Neural cell (in vitro differentiated cells): ENCODE measurements at regions not wholly inside any gene's neighbourhood (a gene's known extent, or its start where the extent isn't known, plus 50 kb on each side); places are given as distances from the start of the nearest gene placed in this dataset.

Experiments used
- H2AFZ ChIP-seq: fragments of 200-600, 300-800 bp; sonication (generic), shearing (Covaris generic); 2 replicates; pipeline ENCODE4 v1.6.0; 2014; ENCODE audit warnings: low read depth, mild to moderate bottlenecking, antibody characterized with exemption, low read length, moderate library complexity
- H3F3A ChIP-seq: fragments of 200-600 bp; shearing (Covaris generic); 2 replicates; pipeline ENCODE4 v1.6.1; 2016; ENCODE audit warnings: mild to moderate bottlenecking, moderate library complexity, mixed read lengths, antibody characterized with exemption, low read length; ENCODE audit not compliant: insufficient read depth, poor library complexity, severe bottlenecking
- H3K27ac ChIP-seq: fragments of 200-600, 300-800 bp; sonication (generic), shearing (Covaris generic); 2 replicates; pipeline ENCODE4 v1.5.1; 2014; ENCODE audit warnings: mild to moderate bottlenecking, low read length, moderate library complexity
- H3K27me3 ChIP-seq: fragments of 300-800, 200-600 bp; sonication (generic), shearing (Covaris generic); 2 replicates; pipeline ENCODE4 v1.6.0; 2014; ENCODE audit warnings: mild to moderate bottlenecking, low read depth, low read length, moderate library complexity; ENCODE audit not compliant: insufficient read depth
- H3K36me3 ChIP-seq: fragments of 300-800, 200-600 bp; sonication (generic), shearing (Covaris generic); 2 replicates; pipeline ENCODE4 v1.5.1; 2014; ENCODE audit warnings: mild to moderate bottlenecking, antibody characterized with exemption, low read length, moderate library complexity; ENCODE audit not compliant: insufficient read depth
- H3K4me2 ChIP-seq: fragments of 300-800, 200-600 bp; sonication (generic), shearing (Covaris generic); 2 replicates; pipeline ENCODE4 v1.6.0; 2014; ENCODE audit warnings: mild to moderate bottlenecking, low read length
- H3K4me3 ChIP-seq: fragments of 300-800, 200-600 bp; sonication (generic), shearing (Covaris generic); 2 replicates; pipeline ENCODE4 v1.5.1; 2014; ENCODE audit warnings: mild to moderate bottlenecking, low read length, moderate library complexity
- H3K79me2 ChIP-seq: fragments of 200-600 bp; shearing (Covaris generic); replicated peaks from 2 replicates; pipeline ENCODE4 v1.6.0; 2014; ENCODE audit warnings: mild to moderate bottlenecking, low read length, moderate library complexity; ENCODE audit not compliant: insufficient read depth
- H3K9ac ChIP-seq: fragments of 300-800, 200-600 bp; sonication (generic), shearing (Covaris generic); 2 replicates; pipeline ENCODE4 v1.6.1; 2016; ENCODE audit warnings: mild to moderate bottlenecking, low read length, mixed read lengths
- H3K9me2 ChIP-seq: fragments of 200-600 bp; shearing (Covaris generic); 2 replicates; pipeline ENCODE4 v1.6.1; 2016; ENCODE audit warnings: mild to moderate bottlenecking, low read length, mixed read lengths; ENCODE audit not compliant: insufficient read depth
- H3K9me3 ChIP-seq: fragments of 200-600, 300-800 bp; sonication (generic), shearing (Covaris generic); 2 replicates; pipeline ENCODE4 v1.6.1; 2016; ENCODE audit warnings: mild to moderate bottlenecking, mixed run types, low read length, moderate library complexity, mixed read lengths
- H4K20me1 ChIP-seq: fragments of 200-600 bp; shearing (Covaris generic); 2 replicates; pipeline ENCODE4 v1.6.1; 2016; ENCODE audit warnings: mild to moderate bottlenecking, mixed run types; ENCODE audit not compliant: insufficient read depth
- CTCF ChIP-seq: fragments of 450-650 bp; IDR thresholded peaks from 2 replicates; pipeline ENCODE4 v1.5.1; 2014; ENCODE audit warnings: antibody characterized with exemption, mild to moderate bottlenecking, moderate library complexity; ENCODE audit not compliant: poor library complexity, severe bottlenecking
- EP300 ChIP-seq: fragments of 450-650 bp; conservative IDR thresholded peaks from 2 replicates; pipeline ENCODE4 v1.6.1; 2014; ENCODE audit warnings: antibody characterized with exemption, mild to moderate bottlenecking, moderate library complexity; ENCODE audit not compliant: poor library complexity, severe bottlenecking
- EZH2 ChIP-seq: fragments of 200-600, 300-800 bp; shearing (Covaris generic), sonication (generic); IDR thresholded peaks from 2 replicates; pipeline ENCODE4 v1.6.1; 2014; ENCODE audit warnings: antibody characterized with exemption, low read length, borderline replicate concordance, mild to moderate bottlenecking; ENCODE audit not compliant: insufficient read depth, poor library complexity, severe bottlenecking
- MXI1 ChIP-seq: fragments of 450-650 bp; conservative IDR thresholded peaks from 2 replicates; pipeline ENCODE4 v1.6.1; 2014; ENCODE audit warnings: antibody characterized with exemption, mild to moderate bottlenecking; ENCODE audit not compliant: poor library complexity, severe bottlenecking
- POLR2AphosphoS5 ChIP-seq: IDR thresholded peaks from 2 replicates; pipeline ENCODE4 v1.6.1; 2012
- RAD21 ChIP-seq: fragments of 450-650 bp; conservative IDR thresholded peaks from 2 replicates; pipeline ENCODE4 v1.6.1; 2014; ENCODE audit warnings: antibody characterized with exemption, mild to moderate bottlenecking, moderate library complexity
- SMC3 ChIP-seq: fragments of 450-650 bp; conservative IDR thresholded peaks from 2 replicates; pipeline ENCODE4 v1.6.1; 2014; ENCODE audit warnings: antibody characterized with exemption, mild to moderate bottlenecking, moderate library complexity; ENCODE audit not compliant: poor library complexity
- TAF1 ChIP-seq: IDR thresholded peaks from 2 replicates; pipeline ENCODE4 v1.6.1; 2012; ENCODE audit warnings: low read depth
- TF ChIP-seq, protein P1 (sequence below): IDR thresholded peaks from 2 replicates; pipeline ENCODE4 v1.6.1; 2012; ENCODE audit warnings: borderline replicate concordance

- Histone ChIP-seq H3K27me3 (no peaks in the 10 kb centered on the region), H3K9me3 (no peaks in the 10 kb centered on the region), H3K4me3 (no peak overlapping the region), H3K4me2 (no peak overlapping the region), H2AFZ (no peak overlapping the region), H3K36me3 (no peaks in the 10 kb centered on the region), H3K27ac (no peak overlapping the region), H3K79me2 (no peaks in the 10 kb centered on the region), H3K9me2 (no peaks in the 10 kb centered on the region), H4K20me1 (no peaks in the 10 kb centered on the region), H3F3A (no peaks in the 10 kb centered on the region), H3K9ac (no peak overlapping the region)
- TF ChIP-seq, protein P1, sequence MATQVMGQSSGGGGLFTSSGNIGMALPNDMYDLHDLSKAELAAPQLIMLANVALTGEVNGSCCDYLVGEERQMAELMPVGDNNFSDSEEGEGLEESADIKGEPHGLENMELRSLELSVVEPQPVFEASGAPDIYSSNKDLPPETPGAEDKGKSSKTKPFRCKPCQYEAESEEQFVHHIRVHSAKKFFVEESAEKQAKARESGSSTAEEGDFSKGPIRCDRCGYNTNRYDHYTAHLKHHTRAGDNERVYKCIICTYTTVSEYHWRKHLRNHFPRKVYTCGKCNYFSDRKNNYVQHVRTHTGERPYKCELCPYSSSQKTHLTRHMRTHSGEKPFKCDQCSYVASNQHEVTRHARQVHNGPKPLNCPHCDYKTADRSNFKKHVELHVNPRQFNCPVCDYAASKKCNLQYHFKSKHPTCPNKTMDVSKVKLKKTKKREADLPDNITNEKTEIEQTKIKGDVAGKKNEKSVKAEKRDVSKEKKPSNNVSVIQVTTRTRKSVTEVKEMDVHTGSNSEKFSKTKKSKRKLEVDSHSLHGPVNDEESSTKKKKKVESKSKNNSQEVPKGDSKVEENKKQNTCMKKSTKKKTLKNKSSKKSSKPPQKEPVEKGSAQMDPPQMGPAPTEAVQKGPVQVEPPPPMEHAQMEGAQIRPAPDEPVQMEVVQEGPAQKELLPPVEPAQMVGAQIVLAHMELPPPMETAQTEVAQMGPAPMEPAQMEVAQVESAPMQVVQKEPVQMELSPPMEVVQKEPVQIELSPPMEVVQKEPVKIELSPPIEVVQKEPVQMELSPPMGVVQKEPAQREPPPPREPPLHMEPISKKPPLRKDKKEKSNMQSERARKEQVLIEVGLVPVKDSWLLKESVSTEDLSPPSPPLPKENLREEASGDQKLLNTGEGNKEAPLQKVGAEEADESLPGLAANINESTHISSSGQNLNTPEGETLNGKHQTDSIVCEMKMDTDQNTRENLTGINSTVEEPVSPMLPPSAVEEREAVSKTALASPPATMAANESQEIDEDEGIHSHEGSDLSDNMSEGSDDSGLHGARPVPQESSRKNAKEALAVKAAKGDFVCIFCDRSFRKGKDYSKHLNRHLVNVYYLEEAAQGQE: no peak
- TF ChIP-seq RAD21: no peak
- TF ChIP-seq EZH2: no peak
- no peak for TF ChIP-seq SMC3
- no peak for TF ChIP-seq MXI1
- TF ChIP-seq TAF1: no peak
- no peak for TF ChIP-seq CTCF
- TF ChIP-seq EP300: no peak
- TF ChIP-seq POLR2AphosphoS5: no peak
These were observed 137.8 kb upstream of the RBPJ start for GRCh38 chr4:26183017-26183416.

GRCh38 chr4:26185436-26185835 lies 135.4 kb upstream of the RBPJ start:
- H3K4me3 ChIP-seq: no peak overlapping the region
- no peaks in the 10 kb centered on the region for H3K9me3 ChIP-seq
- no peaks in the 10 kb centered on the region for H3K79me2 ChIP-seq
- no peaks in the 10 kb centered on the region for H4K20me1 ChIP-seq
- no peak overlapping the region for H3K27ac ChIP-seq
- no peak overlapping the region for H3K9ac ChIP-seq
- no peaks in the 10 kb centered on the region for H3F3A ChIP-seq
- no peaks in the 10 kb centered on the region for H3K9me2 ChIP-seq
- H2AFZ ChIP-seq: no peak overlapping the region
- H3K4me2 ChIP-seq: no peak overlapping the region
- no peaks in the 10 kb centered on the region for H3K27me3 ChIP-seq
- TF ChIP-seq TAF1 (no peak), EZH2 (no peak), POLR2AphosphoS5 (no peak), CTCF (no peak), MXI1 (no peak), EP300 (no peak), RAD21 (no peak), SMC3 (no peak)
- TF ChIP-seq, protein P1: no peak
- no peaks in the 10 kb centered on the region for H3K36me3 ChIP-seq
